AG09319 (cell line): ENCODE measurements at regions not wholly inside any gene's neighbourhood (a gene's known extent, or its start where the extent isn't known, plus 50 kb on each side); places are given as distances from the start of the nearest gene placed in this dataset.

Experiments
- DNase-seq: peaks from one replicate; pipeline ENCODE4 v3.0.0-alpha.2; 2010; ENCODE audit warnings: low read depth; ENCODE audit errors: extremely low read depth
- CTCF ChIP-seq: IDR thresholded peaks from 2 replicates; pipeline ENCODE4 v1.5.1; 2011; ENCODE audit warnings: low read depth, mild to moderate bottlenecking, inconsistent platforms, low read length, moderate library complexity

GRCh38 chr22:23414727-23415489 lies 165.2 kb downstream of the IGLL1 start:
- TF ChIP-seq CTCF = no peak
- DNase-seq = no peak

- no peak for DNase-seq
Measured at GRCh38 chr22:23411739-23412138, 168.4 kb downstream of the IGLL1 start.

GRCh38 chr22:23410411-23410810 lies 169.7 kb downstream of the IGLL1 start:
- TF ChIP-seq CTCF = no peak
- DNase-seq = no peak

More at GRCh38 chr22:23411739-23412138, 168.4 kb downstream of the IGLL1 start:
- no peak for TF ChIP-seq CTCF

- no peak for DNase-seq
- TF ChIP-seq CTCF = no peak
Measured at GRCh38 chr22:23409976-23410375, 170.1 kb downstream of the IGLL1 start.

- no peak for TF ChIP-seq CTCF
Measured at GRCh38 chr22:23408321-23408720, 171.8 kb downstream of the IGLL1 start.

GRCh38 chr22:23405366-23405851 lies 174.7 kb downstream of the IGLL1 start:
- DNase-seq = no peak
- no peak for TF ChIP-seq CTCF

More at GRCh38 chr22:23408321-23408720, 171.8 kb downstream of the IGLL1 start:
- DNase-seq = no peak

GRCh38 chr22:23404689-23405365 lies 175.3 kb downstream of the IGLL1 start:
- no peak for TF ChIP-seq CTCF
- no peak for DNase-seq
